GM04503 (cell line): ENCODE measurements at regions not wholly inside any gene's neighbourhood (a gene's known extent, or its start where the extent isn't known, plus 50 kb on each side); places are given as distances from the start of the nearest gene placed in this dataset.
"Not testable (repeated sequence)": the region's sequence is repeated elsewhere in the genome, so short reads cannot be mapped to it uniquely, and the experiment has no call there.

Experiments used
- DNase-seq: peaks from one replicate; pipeline ENCODE4 v3.0.0-alpha.2; 2012; ENCODE audit warnings: low read depth

DNA sequence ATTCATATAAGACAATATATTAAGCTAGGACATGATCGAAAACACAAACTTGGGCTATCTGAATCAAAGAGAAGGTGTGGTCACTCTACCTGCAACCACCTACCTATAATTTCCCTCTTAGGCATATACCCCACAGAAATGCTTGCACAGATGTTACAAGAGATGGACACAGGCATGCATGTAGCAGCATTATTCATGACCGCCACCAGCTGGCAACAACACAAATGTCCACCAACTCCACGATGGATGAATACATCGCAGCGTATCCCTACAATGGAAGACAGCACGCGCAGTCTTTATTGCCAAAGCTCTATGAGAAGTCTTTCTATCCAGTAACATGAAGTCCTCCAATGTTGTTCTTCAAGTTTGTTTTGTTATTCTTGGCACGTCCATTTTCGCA lies 90.8 kb downstream of the ARL4C start:
- DNase-seq: no peak

DNA sequence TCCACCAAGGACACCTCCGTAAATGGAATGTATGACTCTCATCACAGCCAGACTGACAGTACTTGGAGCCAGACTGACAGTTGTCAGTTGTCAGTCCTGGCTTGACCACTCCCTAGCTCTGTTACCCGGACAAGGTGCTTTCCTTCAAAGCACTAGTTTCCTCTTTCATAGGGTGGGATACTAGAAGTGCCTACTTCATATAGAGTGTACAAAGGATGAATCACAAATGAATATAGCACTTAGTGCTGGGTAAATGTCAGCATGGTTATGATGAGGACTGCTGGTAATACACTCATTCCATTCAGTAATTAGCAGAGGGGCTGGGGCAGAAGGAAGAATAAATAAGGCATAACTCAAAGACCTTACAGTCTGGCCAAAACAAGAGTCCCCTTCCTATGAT lies 91.4 kb downstream of the ARL4C start:
- no peak for DNase-seq

DNA sequence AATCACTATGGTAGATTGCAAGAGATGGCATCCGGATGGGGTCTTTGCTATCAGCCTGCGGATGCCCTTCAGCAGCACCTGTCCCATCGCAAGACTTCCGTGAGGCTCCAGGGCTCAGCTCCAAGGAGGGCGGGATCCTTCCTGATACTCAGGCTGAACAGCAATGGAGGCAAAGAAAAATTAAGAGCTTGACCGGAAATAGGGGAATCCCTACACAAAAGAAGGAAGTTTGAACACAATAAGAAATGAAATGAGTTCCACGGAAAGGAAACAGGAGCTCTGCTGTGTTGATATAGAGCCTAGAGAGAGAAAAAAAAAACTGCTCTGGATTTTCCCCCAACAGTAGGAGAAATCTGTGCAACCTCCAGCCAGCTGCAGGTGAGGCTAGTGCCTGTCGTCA lies 91.9 kb downstream of the ARL4C start:
- DNase-seq: no peak

DNA sequence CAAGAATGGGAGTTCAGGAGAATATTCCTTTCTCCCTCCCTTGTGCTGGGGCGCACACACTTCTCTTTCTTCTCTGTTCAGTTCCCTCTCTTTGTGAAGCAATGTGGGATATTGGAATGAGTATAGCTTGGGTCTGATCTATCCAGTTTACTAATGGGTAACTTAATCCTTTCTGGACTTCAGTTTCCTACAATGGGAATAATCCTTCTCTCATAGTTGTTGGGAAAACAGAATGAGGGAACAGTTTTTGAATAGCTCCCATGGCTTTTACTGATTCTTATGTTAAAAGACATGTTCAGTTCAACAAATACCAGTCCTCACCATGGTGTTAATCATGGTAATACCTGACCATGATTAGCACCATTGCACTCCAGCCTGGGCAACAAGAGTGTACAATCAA lies 93.1 kb downstream of the ARL4C start:
- DNase-seq: no peak

DNA sequence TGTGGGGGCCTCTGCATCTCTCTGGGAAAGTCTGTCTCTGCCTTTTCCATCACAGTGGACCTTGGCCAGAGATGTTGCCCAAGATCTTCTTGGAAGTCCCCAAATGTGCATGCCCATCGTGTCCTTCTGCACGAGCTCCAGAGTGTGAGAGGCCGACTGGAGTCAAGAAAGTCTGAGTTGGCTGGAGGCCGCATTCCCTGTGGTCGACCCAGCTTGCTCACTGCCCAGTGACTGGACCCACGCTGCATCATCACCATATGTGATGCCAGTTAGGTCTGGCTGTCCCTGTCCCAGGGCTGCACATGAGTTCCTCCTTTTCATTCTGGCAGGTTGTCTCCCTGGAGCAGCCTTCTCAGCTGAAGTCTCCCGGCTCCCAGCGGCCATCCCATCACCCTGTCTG lies 93.8 kb downstream of the ARL4C start:
- peak; percentile 84 for DNase-seq

DNA sequence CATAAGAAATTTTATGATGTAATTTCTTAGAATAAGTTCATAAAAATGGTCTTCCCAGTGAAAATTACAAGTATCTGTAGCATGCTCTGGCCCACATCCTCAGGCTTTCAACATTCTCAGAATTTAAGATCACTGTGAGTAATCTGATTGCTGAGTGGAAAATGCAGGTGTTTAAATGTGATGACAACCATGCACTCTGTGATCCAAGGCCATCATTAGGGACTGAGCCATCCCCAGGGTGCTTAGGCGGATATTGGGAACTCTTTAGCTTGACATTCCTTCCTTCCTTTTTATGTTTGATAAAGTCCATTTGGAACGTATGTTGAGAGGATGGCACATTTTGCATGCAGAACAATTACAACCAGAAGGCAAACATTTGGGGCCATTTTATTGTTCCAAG lies 95.5 kb downstream of the ARL4C start:
- no peak for DNase-seq

DNA sequence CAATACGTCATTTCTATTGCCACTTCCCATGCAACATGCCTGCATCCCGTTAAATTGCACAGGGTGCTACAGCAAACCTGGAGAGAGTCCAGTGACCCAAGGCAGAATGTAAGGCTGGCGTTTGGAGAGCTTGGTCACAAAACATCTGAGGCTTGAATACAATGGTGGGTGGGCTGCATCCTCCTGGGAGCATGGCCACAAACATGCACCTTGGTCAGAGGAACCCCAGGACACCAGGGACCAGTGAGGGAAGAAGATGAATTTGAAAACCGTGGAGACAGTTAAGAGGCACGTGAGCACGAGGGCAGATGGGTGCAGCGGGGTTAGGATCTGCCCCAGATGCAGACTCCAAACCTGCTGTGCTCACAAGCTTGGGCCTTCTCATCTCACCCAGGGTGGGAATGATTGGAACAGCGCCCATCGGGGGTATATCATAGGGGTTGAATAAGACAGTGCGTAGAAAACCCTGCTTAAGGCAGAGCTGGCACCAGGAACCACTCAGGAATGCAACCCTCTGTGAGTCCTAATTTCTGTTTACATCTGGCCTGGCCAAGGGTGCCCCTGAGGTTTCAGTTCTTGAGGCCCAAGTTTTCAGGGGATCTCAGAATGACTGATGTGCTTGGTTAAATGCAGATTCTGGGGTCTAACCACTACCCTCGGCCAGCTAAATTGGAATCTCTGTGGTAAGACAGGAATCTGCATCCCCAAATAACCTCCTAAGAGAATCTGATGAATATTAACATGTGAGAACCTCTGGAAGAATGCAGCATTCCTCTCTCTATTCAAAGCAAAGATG lies 97.2 kb downstream of the ARL4C start:
- peak; percentile 61 for DNase-seq

DNA sequence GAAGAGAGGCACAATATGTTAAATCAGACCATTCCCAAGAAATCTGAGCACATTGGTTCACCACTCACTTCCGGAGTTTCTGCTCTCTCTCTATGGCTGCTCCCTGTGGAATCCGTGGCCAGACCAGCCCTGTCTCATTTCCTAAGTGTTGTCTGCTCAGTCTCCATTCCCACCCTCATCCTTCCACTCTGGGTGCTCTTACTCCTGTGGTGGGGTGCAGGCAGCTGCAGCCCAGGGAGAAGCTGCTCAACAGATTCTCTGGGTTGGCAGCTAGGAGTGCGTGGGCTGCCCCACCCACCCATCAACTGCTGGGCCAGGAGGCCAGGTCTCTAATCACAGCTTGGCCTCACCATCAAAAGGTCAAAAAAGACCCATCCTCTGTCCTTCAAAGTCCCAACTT lies 98.3 kb downstream of the ARL4C start:
- DNase-seq: no peak

DNA sequence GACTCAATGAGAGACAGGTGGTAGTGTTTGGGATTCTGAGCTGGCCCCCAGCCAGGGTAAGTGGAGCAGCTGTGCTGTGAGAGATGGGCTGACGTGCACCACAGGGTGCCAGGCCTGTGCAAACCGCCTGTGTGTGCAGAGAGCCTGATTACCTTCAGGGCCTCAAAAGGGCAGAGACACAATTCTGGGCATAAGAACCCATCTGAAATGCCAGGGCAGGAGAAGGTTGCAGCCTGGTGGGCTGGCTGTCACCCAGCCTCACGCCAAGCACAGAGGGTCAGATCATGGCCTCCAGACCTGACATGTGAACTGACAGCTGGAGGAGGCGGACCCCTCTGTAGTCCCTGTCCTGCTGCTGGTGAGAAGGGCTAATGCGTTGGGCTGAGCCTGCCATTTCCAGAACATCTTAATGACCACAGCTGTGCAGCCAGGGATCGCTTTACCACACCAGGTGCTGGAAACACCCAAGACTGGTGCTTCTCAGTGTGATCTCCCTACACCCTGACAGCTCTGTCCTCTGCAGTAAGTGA lies 100.9 kb downstream of the ARL4C start:
- no peak for DNase-seq

DNA sequence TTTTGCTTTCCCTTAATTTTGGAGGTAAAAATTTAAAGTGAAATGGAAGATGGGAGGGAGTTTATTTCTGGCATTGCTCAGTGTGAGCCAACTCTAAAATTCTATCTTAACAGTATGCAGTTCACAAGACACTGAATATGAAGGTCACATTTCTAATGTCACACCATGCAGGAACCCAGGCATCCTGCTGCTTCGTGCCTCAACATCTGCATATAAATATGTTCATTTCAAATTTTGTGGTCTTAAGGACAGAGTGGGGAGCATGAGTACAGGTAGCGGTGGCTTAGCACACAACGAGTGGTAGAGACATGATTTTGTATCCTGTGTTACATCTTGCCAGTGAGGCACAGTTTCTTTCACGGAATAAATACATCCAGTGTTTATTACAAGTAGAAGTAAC lies 102.4 kb downstream of the ARL4C start:
- no peak for DNase-seq

DNA sequence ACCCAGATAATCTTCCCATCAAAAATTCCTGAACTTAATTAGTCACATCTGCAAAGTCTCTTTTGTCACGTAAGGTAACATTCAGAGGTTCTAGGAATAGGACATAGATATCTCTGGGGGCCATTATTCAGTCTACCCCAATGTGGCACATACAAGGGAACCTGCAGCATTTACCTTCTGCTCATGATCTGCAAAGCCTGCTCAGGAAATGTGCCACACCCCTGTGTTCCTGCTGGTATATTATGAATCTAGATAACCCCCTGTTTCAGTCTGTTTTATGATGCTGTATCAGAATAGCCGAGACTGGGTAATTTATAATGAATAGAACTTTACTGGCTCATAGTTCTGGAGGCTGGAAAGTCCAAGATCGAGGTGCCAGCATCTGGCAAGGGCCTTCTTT lies 103.5 kb downstream of the ARL4C start:
- no peak for DNase-seq

DNA sequence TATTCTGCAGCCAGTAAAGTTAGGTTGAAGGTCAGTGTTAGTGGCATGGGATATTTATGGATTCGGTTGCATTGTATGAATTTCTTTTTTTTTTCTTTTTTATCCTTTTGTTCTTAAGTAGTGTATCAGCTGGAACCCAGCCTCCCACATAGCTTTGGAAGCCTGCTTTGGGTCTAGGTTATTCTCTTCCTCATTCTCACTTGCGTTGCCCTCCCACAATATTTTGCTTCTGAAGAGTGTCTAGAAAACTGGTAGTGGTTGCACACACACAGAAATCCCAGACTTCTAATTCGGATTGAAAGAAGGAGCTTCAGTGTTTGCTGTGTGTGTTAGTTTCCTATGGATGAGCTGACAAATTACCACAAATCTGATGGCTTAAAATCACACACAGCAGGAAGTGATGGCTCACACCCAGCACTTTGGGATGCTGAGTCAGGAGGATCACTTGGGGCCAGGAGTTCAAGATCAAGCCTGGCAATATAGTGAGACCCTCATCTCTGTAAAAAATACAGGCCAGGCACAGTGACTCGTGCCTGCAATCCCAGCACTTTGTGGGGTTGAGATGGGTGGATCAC lies 104.8 kb downstream of the ARL4C start:
- no peak for DNase-seq

DNA sequence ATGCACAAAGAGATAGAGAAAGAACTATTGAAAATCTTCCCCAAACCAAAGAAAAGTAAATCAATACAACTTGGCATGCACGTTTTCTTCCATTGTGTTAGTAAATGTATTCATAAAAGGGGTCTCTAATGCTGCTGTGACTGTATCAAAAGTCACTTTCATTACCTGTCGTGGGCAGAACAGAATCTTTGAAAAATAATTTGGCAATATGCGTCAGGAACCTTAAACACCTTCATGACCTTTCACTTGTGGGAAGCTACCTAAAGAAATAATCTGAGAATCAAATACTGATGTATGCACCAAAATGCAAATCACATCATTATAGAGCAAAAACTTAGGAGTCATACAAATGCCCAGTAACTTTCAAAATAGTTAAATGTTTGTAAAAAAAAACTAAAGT lies 105.3 kb downstream of the ARL4C start:
- no peak for DNase-seq

DNA sequence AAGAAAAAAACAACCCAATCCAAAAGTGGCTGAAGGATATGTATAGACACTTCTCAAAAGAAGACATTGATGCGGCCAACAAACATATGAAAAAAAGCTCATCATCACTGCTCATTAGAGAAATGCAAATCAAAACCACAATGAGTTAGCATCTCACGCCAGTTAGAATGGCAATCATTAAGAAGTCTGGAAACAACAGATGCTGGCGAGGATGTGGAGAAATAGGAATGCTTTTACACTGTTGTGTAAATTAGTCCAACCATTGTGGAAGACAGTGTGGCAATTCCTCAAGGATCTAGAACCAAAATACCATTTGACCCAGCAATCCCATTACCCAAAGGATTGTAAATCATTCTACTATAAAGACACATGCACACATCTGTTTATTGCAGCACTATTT lies 107.2 kb downstream of the ARL4C start:
- not testable (repeated sequence) for DNase-seq

DNA sequence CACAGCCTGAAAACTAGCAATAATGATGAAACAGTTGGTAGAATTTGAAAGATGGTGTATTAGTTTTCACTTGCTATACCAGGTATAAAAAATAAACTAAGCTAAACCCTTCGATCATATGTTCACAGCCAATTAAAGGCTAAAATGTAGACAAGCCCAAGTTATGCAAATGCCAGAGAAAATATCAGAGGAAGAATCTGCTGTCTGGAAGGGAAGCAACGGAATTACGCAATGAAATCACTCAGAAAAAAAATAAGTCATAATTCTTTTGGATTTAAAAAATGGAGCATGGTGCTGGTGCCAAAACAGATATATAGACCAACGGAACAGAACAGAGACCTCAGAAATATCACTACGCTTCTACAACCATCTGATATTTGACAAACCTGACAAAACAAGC lies 108.3 kb downstream of the ARL4C start:
- no peak for DNase-seq

DNA sequence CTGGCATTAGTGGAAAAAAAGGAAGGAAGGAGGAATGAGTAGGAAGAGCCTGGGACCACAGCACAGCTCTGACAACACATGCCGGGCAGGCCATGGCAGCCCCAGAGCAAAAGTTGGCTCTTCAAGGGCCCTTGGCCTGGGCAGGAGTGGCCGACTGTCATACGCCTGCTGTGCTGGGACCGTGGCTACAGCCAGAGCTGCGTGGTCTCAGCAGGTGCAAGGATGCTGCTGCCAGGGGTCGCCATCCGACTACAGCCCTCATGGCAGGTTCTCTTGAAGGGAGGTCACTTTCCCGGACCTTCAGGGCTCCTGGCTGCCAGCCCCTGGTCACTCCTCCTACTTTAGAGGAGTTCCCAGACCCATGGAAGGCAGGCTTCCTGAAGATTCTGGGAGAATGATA lies 109.9 kb downstream of the ARL4C start:
- DNase-seq: no peak

DNA sequence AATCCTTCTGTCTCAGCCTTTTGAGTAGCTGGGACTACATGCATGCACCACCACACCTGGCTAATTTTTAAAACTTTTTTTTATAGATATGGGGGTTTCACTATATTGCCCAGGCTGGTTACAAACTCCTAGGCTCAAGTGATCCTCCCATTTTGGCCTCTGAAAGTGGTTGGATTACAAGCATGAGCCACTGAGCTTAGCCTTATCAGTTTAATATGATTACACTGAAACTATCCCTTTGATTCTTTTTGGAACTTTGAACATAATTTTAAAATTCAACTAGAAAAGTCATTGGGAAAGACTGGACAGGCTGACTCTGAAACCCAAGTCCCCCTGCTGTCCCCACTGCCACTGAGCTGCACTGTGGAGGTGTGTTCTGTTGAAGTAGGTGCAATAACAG lies 114.8 kb downstream of the ARL4C start:
- no peak for DNase-seq

DNA sequence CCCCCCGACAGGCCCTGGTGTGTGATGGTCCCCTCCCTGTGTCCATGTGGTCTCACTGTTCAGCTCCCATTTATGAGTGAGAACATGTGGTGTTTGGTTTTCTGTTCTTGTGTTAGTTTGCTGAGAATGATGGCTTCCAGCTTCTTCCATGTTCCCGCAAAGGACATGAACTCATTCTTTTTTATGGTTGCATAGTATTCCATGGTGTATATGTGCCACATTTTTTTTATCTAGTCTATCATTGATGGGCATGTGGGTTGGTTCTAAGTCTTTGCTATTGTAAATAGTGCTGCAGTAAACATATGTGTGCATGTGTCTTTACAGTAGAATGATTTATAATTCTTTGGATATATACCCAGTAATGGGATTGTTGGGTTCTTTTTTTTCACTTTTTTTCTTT lies 117.9 kb downstream of the ARL4C start:
- not testable (repeated sequence) for DNase-seq

DNA sequence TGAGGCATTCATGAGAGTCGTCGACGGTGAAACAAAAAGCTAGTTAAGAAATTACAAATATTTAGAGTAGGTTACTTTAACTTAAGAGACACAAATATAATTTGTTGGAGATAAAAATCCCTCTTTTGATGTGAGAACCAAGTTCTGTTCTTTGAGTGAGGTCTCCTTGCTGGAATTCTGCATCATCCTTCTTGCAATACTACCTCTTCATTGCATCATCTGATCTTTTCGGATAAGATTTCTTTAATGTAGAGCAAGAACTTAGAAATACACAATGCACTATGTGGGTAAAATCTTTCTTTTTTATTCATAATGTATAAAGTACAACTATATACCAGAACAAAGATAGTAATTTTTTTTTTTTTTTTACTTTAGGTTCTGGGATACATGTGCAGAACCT lies 118.4 kb downstream of the ARL4C start:
- DNase-seq: no peak

DNA sequence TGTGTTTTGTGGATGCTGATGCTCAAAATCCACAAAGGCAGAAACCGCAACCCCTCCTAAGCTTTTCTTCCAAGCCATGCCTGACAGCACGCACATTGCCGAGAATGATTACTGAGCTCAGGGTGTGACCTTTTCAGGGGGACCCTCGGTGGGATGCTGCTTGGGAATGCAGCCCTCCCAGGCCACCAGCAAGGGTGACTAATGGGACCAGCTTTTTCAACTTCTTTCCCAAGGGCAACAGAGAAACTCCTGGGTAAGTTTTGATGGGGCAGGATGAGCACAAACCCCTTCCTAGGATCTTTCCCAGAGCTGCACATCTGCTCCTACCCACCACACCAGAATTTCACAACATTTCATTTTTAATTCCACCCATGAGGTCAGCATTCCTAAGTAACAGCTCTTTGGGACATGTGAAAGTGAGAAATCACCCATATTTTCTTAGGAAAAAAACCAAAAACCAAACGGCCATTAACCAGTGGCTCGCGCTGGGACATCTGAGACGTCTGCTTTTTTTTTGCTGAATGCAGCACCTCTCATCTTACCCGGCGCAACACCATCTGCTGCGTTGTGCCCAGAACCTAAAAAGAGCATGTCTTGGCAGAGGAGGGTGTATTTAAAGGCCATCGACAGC lies 119.0 kb downstream of the ARL4C start:
- peak; percentile 86 for DNase-seq

DNA sequence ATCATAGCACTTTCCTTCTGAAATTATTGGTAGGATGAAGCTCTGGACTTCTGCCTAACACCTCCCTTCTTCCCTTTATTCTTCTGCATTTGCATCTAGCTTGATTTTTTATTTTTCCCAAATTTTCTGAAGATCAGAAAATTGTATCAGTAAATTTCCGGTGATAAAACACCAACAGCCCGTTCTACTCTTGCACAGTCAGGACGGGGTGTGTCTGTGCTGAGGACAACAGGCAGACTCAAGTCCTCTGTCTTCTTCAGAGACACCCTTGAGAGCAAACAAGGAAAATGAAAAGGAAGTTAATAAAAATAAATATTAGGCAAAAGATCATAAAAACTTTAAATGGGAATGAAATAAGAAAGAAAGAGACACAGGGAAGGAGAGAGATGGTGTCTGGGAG lies 120.7 kb downstream of the ARL4C start:
- no peak for DNase-seq

DNA sequence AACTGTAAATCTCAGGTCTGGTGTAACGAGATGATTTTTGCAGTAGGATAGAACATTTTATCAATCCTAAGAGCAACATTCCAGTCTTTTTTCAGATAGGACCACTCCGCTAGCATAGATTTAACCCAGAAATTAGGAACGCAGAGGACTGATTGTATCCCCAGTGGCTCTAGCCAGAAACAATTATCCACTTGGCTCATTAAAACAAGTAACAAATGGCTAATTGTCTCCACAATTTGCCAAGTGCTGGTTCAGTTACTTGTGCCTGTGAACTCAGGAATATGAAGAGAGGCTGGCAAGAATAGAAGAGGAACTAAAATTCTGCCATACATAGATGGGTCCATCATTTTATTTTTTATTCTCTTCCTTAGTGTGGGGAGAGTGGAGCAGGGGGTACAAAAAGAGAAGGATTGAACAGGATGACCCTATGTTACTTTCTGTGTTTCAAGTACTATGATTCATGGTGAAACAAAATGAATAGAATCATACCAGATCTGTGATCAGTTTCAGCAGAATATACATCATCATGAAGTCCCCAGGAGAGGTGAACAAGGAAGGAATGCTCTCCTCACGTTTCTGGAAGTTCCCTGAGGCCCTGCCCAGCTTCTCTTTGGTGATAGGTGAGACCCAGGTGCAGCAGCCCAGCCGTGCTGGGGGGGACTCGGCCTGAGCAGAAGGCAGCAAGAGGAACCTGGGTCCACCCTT lies 121.6 kb downstream of the ARL4C start:
- no peak for DNase-seq

DNA sequence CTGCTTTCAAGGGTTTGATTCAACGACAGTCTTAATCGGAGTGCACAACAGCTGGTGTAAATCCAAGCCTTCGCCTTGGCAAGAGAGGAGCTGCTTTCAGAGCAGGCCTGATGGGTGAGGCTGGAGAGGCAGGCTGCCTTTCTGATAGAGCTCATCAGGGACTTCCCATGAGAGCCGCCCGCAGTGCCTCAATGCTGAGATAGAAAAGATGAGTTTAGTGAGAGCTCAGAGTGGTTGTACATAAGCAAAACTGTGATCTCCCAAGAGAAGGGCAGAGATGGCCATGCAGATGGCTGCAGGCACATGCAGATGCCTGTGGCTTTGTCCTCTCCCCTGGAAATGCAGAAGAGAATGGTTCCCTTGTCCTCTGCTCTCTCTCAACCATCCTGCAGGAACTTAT lies 122.1 kb downstream of the ARL4C start:
- no peak for DNase-seq
